IPS-NIHi11 (cell line): ENCODE measurements at regions not wholly inside any gene's neighbourhood (a gene's known extent, or its start where the extent isn't known, plus 50 kb on each side); places are given as distances from the start of the nearest gene placed in this dataset.
"Not testable (repeated sequence)": the region's sequence is repeated elsewhere in the genome, so short reads cannot be mapped to it uniquely, and the experiment has no call there.

Source experiments
- DNase-seq: peaks from one replicate; pipeline ENCODE4 v3.0.0; 2012; ENCODE audit warnings: mixed read lengths, low spot score

DNA sequence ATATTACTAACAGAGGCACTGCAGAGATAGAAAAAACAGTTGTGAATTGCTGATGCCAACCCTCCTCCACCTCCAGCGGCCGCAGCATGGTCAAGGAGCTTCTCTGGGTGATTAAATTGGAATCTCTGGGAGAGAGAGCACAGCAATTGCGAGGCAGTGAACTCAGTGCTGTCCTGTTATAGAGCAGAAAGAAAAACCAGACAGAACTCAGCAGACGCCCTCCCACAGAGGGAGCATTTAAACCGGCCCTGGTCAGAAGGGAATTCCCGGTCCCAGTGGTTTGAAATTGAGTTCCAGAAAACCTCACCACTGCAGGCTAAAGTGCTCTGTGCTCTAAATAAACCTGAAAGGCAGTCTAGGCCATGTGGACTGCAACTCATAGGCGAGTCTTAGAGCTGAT lies 175.4 kb downstream of the SQOR start:
- no peak for DNase-seq

DNA sequence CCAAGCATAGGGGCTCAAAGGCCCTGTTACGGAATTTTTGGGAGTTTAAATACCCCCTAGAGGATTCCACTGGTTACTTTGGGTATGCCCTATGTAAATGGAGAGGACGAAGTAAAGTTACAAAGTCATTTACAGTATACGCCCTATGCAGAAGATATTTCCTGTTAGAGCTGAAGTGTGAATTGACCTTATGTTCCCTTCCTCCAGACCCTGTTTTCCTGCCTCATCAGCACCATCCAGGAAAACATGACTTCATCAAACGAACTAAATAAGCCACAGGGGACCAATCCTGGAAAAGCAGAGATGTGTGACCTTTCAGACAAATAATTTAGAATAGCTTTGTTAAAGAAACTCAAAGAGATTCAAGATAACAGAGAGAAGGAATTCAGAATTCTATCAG lies 177.4 kb downstream of the SQOR start:
- no peak for DNase-seq

DNA sequence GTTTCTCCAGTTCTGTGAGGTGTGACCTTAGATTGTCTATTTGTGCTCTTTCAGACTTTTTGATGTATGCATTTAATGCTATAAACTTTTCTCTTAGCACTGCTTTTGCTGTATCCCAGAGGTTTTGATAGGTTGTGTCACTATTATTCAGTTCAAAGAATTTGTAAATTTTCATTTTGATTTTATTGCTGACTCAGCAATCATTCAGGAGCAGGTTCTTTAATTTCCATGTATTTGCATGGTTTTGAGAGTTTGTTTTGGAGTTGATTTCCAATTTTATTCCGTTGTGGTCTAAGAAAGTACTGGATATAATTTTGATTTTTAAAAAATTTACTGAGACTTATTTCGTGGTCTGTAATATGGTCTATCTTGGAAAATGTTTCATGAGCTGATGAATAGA lies 182.7 kb downstream of the SQOR start:
- DNase-seq: not testable (repeated sequence)

DNA sequence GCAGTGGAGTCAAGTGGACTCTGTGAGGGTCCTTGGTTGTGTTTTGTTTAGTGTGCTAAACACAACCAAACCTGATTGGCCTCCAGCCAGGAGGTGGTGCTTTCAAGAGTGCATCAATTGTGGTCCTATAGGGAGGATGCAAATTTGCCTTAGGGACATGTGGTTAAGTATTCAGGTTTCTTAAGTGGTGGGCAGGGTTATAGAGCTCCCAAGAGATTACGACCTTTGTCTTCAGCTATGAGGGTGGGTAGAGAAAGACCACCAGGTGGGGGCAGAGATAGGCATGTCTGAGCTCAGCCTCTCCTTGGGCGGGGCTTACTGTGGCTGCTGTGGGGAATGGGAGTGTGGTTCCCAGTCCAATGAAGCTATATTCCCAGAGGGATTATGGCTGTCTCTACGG lies 186.6 kb downstream of the SQOR start:
- DNase-seq: no peak

DNA sequence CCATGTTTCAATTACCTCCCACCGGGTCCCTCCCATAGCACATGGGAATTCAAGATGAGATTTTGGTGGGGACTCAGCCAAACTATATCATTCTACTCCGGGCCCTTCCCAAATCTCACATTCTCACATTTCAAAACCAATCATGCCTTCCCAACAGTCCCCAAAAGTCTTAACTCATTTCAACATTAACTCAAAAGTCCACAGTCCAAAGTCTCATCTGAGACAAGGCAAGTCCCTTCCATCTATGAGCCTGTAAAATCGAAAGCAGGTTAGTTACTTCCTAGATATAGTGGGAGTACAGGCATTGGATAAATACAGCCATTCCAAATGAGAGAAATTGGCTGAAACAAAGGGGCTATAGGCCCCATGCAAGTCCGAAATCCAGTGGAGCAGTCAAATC lies 188.1 kb downstream of the SQOR start:
- not testable (repeated sequence) for DNase-seq

DNA sequence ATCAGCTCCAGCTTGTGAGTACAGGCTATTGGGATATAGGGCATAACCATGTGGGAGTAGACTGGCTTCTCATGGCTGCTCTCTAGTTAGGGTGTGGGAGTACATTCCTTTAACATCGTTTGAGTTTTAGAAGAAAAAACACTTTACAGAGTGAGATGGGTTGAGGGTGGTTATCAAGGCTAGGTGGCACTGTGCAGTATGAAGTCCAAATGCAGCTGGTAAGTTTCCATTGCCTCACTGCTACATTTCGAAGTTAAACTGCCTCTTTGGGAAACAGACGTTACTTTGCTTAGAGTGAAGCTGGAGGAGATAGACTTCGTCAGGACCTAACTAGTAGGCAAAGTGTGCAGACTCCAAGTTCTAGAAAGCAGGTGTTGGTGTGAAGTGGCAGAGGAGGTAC lies 192.4 kb downstream of the SQOR start:
- no peak for DNase-seq

DNA sequence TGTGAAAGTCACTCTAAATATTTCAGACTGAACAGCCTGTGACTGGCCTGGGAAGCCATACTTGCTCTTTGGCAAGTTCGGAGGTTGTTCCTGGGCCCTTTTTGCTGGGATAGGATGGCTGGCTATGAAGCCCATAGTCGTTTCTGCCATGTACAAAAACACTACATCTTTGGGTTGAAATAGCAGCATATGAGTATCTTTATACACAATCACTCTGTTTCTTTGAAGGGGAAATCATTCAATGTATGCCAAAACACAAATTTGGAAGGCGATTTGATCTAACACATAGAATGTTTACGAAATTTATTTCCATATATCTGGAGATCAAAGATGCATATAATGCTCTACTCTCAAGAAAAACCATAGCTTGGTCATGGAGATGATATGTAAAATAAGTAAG lies 192.9 kb downstream of the SQOR start:
- DNase-seq: no peak

DNA sequence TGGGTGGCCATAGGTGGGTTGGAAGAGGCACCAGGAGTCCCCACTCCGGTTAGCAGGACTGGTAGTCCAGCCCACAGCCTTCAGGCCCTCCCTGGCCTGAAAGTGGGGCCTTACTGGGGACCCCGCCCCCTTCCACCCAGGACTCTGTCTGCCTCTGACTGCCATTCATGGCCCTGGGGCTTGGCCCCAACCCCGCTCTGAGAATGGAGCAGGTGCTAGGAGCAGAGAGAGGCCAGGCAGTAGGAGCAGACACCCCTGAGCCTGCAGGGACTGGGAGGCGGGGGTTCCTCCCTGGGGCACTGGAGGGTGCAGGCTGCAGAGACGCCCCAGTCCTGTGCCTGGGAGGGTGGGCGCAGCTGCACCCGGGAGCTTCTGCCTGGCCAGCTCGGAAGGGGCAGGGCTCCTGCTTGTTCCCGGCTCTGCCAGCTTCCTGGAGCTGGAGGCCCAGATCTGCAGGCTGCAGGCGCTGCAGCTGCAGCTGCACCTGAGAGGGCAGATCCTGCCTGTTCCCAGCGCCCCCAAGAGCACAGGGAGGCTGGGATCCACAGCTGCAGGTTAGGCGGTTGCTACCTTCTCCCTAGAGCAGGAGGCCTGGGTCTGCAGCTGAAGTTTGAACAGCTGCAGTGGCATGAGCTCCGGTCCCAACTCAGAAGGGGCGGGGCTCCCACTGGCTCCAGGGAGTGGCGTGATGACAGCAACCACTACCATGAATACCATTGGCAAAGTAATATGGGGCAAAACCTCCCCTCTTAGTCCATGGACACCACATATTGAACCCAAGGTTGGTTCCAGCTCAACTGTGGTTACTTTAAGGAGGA lies 194.7 kb downstream of the SQOR start:
- DNase-seq: no peak

DNA sequence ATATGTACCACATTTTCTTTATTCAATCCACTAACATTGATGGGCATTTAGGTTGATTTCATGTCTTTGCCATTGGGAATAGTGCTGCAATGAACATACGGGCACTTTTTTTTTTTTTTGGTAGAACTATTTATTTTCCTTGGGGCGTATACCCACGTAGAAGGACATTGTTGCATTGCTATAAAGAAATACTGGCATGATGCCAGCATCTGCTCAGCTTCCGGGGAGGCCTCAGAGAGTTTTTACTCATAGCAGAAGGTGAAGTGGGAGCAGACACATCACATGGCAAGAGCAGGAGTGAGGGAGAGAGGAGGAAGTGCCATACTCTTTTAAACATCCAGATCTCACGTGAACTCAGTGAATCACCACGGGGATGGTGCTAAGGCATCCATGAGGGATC lies 197.0 kb downstream of the SQOR start:
- DNase-seq: no peak

DNA sequence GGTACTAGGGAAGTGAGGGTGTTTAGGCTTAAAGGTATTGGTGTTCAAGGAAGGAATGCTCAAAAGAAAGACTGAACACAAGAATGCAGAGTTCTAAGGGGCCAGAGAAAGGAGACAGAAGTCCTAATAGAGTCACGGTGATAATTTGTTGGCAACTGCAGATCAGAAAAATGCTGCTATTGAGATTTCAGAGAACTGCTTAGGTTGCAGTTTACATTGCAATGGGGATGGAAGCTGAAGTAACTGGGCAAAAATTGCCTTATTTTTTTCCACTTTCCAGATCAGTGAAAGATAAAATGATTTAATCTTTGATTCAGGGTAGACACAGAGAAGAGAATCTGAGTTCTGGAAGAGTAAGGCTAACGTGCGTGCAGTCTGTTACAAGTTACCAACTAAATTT lies 199.8 kb downstream of the SQOR start:
- DNase-seq: no peak

DNA sequence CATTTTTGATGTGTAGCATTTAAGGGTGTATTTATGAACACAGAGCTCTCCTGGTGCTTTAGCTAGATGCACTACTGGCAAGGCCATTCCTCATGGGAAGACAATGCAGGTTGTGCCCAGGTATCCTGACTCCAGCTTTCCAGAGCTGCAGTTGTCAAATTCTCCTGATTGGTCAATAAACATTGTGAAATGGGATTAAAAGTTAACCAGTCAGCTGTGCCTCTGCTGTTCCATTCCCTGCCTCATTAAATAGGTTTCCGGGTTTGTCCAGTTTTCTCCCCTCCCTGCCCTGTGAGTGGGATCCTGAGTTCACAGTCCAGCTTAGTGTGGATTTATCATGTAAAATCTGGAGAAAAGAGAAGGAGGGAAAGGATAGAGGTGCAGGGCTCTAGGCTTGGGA lies 207.3 kb downstream of the SQOR start:
- DNase-seq: no peak

DNA sequence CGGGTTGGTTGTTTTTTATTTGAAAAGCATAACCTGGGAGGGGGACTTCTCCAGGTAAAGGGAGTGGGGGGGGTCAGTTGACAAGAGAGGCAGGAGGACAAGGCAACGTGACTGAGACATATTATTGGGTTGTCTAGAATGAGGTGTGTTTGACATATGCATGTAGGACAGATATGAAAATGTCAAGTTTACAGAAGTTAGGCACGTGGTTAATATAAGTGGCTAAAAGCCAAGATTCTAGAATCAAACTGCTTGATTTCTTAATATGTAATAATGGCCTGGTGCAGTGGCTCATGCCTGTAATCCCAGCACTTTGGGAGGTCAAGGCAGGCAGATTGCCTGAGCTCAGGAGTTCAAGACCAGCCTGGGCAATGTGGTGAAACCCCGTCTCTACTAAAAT lies 212.8 kb downstream of the SQOR start:
- no peak for DNase-seq

DNA sequence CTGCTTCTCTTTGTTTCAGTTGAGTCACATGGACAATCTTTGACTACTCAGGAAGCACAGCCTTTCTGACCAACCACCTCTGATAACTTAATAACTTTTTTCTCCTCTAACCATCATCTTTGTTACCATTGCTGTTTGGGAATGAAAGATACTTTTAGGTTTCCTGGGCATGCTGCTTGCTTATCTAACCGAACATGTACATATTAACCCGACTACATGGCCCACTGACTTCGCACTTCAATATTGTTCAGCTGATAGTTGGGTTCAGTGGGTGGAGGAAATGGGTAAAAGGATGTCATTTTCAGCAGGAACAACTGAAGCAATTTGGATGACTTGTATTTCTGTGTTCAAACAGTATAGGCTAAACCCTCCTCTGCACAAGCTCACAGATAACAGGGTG lies 214.3 kb downstream of the SQOR start:
- no peak for DNase-seq

DNA sequence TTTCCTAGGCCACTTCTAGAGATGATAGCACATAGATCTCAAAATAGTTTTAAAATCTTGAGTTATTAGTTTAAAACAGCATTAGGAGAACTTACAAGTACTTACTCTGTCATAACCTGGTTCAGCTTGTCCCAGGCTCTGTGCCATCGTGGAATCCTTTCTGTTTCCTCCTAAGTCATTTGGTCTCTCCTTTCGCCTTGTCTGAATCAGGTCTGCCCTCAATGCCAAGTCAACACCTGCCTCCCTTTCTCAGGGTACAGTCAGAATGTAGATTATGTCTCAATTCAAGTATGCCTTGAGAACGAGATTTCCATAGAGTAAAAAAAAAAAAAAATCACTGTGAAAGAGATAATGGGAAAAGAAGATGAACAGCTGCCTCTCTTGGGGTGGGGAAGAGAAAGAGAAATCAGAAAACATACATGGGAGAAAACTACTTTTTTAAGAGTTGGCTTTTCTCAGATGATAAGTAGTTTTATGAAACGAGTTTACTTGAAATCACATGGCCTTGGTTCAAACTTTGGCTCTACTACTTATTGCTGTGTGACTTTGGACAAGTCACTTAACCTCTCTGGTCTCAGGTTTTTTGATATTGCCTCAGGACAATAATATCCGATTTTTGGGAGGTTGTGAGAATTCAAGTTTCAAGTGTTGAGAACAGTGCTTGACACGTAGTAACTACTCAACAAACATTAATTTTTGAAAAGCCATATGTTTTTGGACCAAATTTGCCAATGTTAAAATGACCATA lies 219.8 kb downstream of the SQOR start:
- no peak for DNase-seq

DNA sequence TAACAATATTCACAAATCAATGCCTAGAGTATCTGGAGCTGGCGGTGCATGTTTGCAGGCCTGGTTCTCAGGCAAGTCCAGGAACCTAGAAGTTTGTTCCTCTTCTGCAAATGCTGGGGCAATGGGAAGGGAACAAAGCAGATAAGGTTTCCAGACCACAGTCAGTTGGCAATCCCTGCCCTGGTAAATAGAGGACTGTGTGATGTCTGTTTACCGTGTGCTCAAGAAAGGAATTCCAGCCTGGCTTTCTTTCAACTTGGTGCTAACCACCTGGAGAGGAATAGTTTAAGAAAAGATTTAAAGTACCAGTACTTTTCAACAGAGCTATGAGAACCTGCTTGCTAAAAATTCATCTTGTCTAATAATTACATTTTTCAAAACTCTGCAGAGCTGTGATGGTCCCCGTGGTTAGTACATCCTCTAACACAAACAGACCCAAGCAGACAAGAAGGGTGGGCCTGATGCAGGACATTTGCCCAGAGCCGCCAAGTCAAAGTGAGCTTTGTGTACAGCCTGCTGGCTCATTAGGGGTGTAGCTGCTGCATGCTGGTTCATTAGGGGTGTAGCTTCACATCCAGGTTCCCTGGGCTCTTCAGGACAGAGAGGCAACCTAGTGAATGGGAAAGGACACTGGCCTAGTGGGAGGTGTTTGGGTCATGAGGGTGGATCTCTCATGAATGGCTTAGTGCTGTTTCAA lies 220.5 kb downstream of the SQOR start:
- no peak for DNase-seq

DNA sequence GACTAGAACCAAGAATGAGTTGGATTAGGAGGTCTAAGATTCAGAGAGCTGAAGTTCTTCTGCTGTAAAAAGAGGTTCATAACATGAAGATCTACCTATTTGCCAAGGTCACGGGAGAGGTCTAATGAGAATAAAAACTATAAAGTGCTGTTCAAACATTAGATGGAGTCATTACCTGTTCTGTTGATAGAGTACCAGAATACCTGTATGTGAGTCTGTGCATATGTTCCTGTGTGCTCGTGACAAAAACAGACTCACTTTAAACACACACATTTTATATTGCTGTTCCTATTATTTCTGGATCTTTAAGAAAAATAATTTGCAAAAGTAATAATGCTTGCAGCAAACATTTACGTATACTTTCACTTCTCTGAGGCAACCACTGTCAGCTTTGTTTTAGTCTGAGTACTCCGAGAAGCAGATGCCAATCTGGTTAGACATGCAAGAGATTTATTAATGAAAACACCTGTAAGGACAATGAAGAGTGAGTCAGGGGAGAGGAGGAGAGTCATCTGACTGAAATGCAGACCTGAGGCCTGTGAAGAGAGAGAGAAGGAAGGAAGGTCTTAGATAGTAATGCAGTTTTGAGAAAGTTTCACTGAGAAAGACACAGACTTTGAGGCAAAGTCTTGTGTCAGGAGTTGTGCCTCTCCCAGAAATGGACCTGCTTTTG lies 221.2 kb downstream of the SQOR start:
- no peak for DNase-seq

DNA sequence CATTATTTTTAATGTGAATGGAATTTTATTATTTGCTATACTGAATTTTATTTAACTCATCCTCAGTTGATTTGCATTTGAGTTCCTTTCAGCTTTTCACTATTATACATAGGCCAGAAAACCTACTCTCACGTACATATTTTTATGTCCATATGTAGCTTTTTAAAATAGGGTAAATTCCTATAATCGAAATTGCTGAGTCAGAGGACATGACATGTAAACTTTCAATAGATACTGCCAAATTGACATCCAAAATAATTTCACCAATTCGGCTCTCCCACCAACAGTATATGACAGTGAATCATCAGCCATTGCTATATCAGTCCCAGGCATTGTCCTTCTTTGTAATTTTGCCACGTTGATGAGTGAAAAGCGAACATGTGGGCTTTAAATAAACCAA lies 222.5 kb downstream of the SQOR start:
- DNase-seq: no peak

DNA sequence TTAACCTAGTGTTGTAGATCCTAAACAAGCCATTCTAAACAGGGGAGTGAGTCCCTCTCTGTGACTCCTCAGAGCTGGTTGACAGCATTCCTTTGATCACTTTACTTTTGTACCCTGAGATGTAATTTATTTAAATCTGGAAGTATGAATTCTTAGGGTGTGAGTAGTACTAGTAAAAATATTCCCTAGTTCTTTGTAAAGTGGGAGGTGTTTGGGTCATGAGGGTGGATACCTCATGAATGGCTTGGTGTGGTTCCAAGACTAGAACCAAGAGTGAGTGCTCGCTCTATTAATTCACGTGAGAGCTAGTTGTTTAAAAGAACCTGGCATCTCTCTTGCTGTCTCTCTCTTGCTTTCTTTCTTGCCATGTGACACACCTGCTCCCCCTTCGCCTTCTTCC lies 223.7 kb downstream of the SQOR start:
- DNase-seq: no peak

DNA sequence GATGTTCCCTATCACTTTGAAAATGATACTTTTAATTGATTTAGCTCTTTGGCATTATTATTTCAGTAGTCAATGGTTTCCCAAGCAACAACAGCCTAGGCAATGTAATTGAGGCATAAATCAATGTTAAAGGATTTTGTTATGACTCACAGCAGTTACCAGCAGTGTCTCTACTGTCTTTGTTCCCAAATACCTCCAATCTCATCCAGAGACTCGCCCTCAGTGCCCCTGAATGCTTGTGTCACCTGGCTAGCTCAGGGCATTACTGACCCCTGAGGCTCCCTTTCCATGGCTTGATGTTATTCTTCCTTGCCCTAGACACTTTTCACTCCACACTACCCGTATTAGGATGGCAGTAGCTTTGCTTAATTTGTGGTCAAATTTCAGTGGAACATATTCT lies 227.2 kb downstream of the SQOR start:
- DNase-seq: no peak

DNA sequence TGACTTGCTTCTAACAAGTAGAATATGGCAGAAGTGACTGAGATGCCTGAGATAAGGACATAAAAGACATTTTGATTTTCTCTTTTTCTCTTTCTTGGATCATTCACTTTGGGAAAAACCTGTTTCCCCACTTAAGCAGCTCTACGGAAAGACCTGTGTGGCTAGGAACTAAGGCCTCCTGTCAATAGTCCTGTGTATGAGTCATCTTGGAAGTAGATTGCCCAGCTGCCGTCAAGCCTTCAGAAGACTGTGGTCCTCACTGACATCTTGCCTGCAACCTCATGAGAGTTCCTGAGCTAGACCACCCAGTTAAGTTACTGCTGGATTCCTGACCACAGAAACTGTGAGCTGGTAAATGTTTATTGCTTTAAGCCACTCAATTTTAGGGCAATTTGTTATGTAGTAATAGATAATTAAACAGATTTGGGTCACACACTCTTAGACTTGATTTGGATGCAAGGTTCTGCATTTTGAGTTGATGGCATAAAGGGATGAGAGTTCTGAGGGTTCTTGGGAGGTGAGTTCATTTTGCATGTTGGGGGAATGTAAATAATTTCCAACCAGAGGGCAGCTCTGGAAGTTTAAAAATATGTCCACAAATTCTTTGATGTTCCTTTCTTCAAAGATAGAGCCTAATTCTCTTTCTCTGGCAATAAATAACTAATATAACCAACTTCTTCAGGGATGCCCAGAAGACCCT lies 229.2 kb downstream of the SQOR start:
- DNase-seq: no peak

DNA sequence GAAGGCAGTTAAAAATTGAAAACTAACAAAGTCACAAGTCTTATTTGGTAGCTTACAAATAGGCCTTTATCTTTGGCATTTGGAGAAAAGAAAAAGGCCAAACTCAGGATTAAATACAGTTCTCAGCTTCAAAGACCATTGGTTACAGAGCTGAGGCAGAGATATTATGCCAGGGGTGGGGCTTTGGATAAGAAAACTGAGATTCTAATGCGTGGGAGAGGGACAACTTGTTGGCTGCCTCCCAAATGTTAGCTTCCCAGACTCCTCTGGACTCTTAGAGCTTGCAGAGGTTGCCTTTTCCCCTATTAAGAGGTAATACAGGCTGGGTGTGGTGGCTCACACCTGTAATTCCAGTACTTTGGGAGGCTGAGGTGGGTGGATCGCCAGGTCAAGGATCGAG lies 231.8 kb downstream of the SQOR start:
- DNase-seq: no peak

DNA sequence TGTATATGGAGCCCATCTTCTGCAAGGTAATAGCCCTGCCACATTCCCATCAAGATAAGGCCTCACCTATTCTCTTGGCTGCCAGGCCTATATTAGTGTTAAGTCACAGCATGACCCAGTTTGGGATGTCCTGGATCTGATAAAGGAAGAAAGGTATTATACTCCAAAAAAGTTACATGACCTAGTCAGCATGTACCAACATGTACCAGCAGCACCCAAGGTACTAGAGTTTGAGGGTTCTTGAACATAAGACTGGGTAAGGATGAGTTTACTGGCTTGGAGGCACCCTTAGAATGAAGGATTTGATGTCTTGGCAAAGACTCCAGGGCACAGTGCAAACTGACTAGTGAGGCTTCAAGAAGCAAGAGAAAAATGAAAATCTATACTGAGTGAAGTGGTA lies 232.5 kb downstream of the SQOR start:
- DNase-seq: no peak
